GM12891 (cell line): ENCODE measurements at regions not wholly inside any gene's neighbourhood (a gene's known extent, or its start where the extent isn't known, plus 50 kb on each side); places are given as distances from the start of the nearest gene placed in this dataset.

Experiments
- PAX5 ChIP-seq: IDR thresholded peaks from 2 replicates; pipeline ENCODE4 v1.6.1; 2011; ENCODE audit warnings: low read length, moderate library complexity, mild to moderate bottlenecking; ENCODE audit not compliant: insufficient read depth, severe bottlenecking
- POLR2A ChIP-seq: IDR thresholded peaks from 2 replicates; pipeline ENCODE4 v1.6.1; 2011; ENCODE audit warnings: low read depth, low read length, control low read depth
- POLR2AphosphoS5 ChIP-seq: IDR thresholded peaks from 2 replicates; pipeline ENCODE4 v1.6.1; 2011; ENCODE audit warnings: low read depth, low read length, control low read depth
- POU2F2 ChIP-seq: IDR thresholded peaks from 2 replicates; pipeline ENCODE4 v1.6.1; 2011; ENCODE audit warnings: low read depth, mild to moderate bottlenecking, control low read depth, low read length, moderate library complexity
- SPI1 ChIP-seq: IDR thresholded peaks from 2 replicates; pipeline ENCODE4 v1.6.1; 2011; ENCODE audit warnings: low read depth, low read length, control low read depth
- TAF1 ChIP-seq: IDR thresholded peaks from 2 replicates; pipeline ENCODE4 v1.6.1; 2011; ENCODE audit warnings: low read depth, low read length, control low read depth

DNA sequence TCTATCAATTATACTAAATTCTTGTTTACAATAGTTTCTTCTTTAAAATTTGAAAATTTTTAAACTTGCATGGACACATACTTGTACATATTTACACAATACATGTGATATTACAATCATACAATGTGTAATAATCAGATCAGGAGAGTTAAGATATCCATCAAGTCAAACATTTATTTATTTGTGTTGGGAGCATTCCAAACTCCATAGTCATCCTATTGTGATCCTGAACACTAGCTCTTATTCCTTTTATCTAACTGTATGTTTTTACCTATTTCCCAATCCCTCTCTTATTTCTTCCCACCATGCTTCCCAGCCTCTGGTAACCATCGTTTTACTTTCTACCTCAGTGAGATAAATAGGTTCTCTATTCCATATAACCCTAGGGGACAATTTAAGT is 1219.2 kb downstream of the ZPLD1 start:
- no peak for TF ChIP-seq POLR2A
- no peak for TF ChIP-seq TAF1
- TF ChIP-seq POU2F2: no peak
- TF ChIP-seq POLR2AphosphoS5: no peak
- no peak for TF ChIP-seq SPI1
- TF ChIP-seq PAX5: no peak
